Lung (tissue), 11 donors: ENCODE measurements at regions not wholly inside any gene's neighbourhood (a gene's known extent, or its start where the extent isn't known, plus 50 kb on each side); places are given as distances from the start of the nearest gene placed in this dataset.
A peak's percentile ranks its signal among the peaks of the same experiment; 100 is the strongest.

Source experiments
- ATAC-seq: fragments of 200-7000 bp; cut with Tn5 transposase; one replicate; pipeline ENCODE4 v1.9.1; 2020; ENCODE audit warnings: moderate number of reproducible peaks; ENCODE audit not compliant: insufficient read depth, low FRiP score
- DNase-seq, 3 donors: peaks; one replicate each; pipeline ENCODE4 v3.0.0-alpha.2; 2013 to 2017
- H3K27ac ChIP-seq, 2 donors: one replicate each; pipeline ENCODE4 v1.5.1; 2013; ENCODE audit warnings: mild to moderate bottlenecking in 2 of 2, moderate library complexity in 2 of 2, control low read depth in 1 of 2, inconsistent platforms in 1 of 2, low read depth in 1 of 2, low read length in 1 of 2
- H3K27me3 ChIP-seq, 3 donors: one replicate each; pipeline ENCODE4 v1.5.1; 2013; ENCODE audit warnings: low read length in 2 of 3; ENCODE audit not compliant: control insufficient read depth in 3 of 3, insufficient read depth in 3 of 3
- H3K36me3 ChIP-seq, 4 donors: one replicate each; pipeline ENCODE4 v1.5.1; 2013; ENCODE audit warnings: low read length in 4 of 4, mild to moderate bottlenecking in 1 of 4, moderate library complexity in 1 of 4; ENCODE audit not compliant: control insufficient read depth in 4 of 4, insufficient read depth in 4 of 4
- H3K4me1 ChIP-seq, 5 donors: one replicate each; pipeline ENCODE4 v1.5.1; 2013; ENCODE audit warnings: low read length in 5 of 5, mild to moderate bottlenecking in 2 of 5, moderate library complexity in 1 of 5; ENCODE audit not compliant: control insufficient read depth in 5 of 5, insufficient read depth in 5 of 5
- H3K4me3 ChIP-seq: one replicate; pipeline ENCODE4 v1.5.1; 2013; ENCODE audit warnings: mild to moderate bottlenecking, control low read depth, moderate library complexity
- H3K9ac ChIP-seq, 2 donors: one replicate each; pipeline ENCODE4 v1.5.1; 2013; ENCODE audit warnings: low read length in 2 of 2, control low read depth in 1 of 2; ENCODE audit not compliant: insufficient read depth in 1 of 2
- H3K9me3 ChIP-seq, 4 donors: one replicate each; pipeline ENCODE4 v1.5.1; 2013; ENCODE audit warnings: low read length in 3 of 4, mild to moderate bottlenecking in 1 of 4, moderate library complexity in 1 of 4; ENCODE audit not compliant: control insufficient read depth in 4 of 4, insufficient read depth in 3 of 4
- CTCF ChIP-seq: IDR thresholded peaks from 2 replicates; pipeline ENCODE4 v1.5.1; 2012; ENCODE audit warnings: mild to moderate bottlenecking; ENCODE audit errors: control extremely low read depth, extremely low read depth
- WGBS, 2 donors: extraction: QIAGEN DNeasy Blood & Tissue Kit; methylation state at CpG; one replicate each; pipeline ENCODE4 v1.1.7; 2013; 5-methylcytosine and 5-hydroxymethylcytosine counted together
- donor health status: control.
- donor health status: control.
- donor health status: Bipolar disorder and iron deficiency.
- donor health status: healthy.
- donor health status: DM: yes; HTN: yes; CAD: no.

- 53 to 81% methylated on average over 3 of the region's 3 CpGs for WGBS, 2 donors
- H3K27ac ChIP-seq = no peak overlapping the region
- peaks cover 0 to 1% (median 0%) of the 10 kb centered on the region in 4 donors for H3K9me3 ChIP-seq
- TF ChIP-seq CTCF = no peak
- H3K4me3 ChIP-seq = no peak overlapping the region
- no peaks in the 10 kb centered on the region for H3K36me3 ChIP-seq
- H3K9ac ChIP-seq = no peak overlapping the region
- no peak for ATAC-seq
- DNase-seq = peak in 2 of 3 donors; percentile 57 to 77
- no peaks in the 10 kb centered on the region for H3K4me1 ChIP-seq
- H3K27me3 ChIP-seq = no peaks in the 10 kb centered on the region
These were observed 120.5 kb downstream of the KBTBD8 start for GRCh38 chr3:67118635-67119034.

- 86% methylated on average over 5 of the region's 5 CpGs for WGBS, 2 donors
- ATAC-seq = no peak
These were observed 125.8 kb downstream of the KBTBD8 start for GRCh38 chr3:67123914-67124313.

GRCh38 chr3:67127254-67127653 lies 129.1 kb downstream of the KBTBD8 start:
- DNase-seq (no peak), ATAC-seq (no peak)
- TF ChIP-seq CTCF = no peak
- H3K4me3 ChIP-seq = no peak overlapping the region
- H3K4me1 ChIP-seq = no peaks in the 10 kb centered on the region
- peaks cover 0 to 10% (median 8%) of the 10 kb centered on the region in 4 donors for H3K9me3 ChIP-seq
- H3K36me3 ChIP-seq = no peaks in the 10 kb centered on the region
- WGBS, 2 donors = 62 to 64% methylated on average over 3 of the region's 3 CpGs
- no peak overlapping the region for H3K9ac ChIP-seq
- no peaks in the 10 kb centered on the region for H3K27me3 ChIP-seq
- H3K27ac ChIP-seq = no peak overlapping the region

More at GRCh38 chr3:67123914-67124313, 125.8 kb downstream of the KBTBD8 start:
- Histone ChIP-seq H3K27ac (no peak overlapping the region), H3K9ac (no peak overlapping the region), H3K27me3 (no peaks in the 10 kb centered on the region), H3K4me3 (no peak overlapping the region), H3K36me3 (no peaks in the 10 kb centered on the region), H3K9me3 (peaks cover 0 to 10% (median 8%) of the 10 kb centered on the region in 4 donors), H3K4me1 (no peaks in the 10 kb centered on the region)
- no peak for DNase-seq
- TF ChIP-seq CTCF = no peak

GRCh38 chr3:67142432-67142831 lies 144.3 kb downstream of the KBTBD8 start:
- no peak for TF ChIP-seq CTCF

More at GRCh38 chr3:67142432-67142831, 144.3 kb downstream of the KBTBD8 start:
- H3K9ac ChIP-seq = no peak overlapping the region
- 81 to 85% methylated on average over 8 of the region's 8 CpGs for WGBS, 2 donors
- DNase-seq (no peak), ATAC-seq (no peak)
- no peaks in the 10 kb centered on the region for H3K36me3 ChIP-seq
- H3K4me3 ChIP-seq = no peak overlapping the region
- no peak overlapping the region for H3K27ac ChIP-seq
- H3K9me3 ChIP-seq = peaks cover 0 to 10% (median 0%) of the 10 kb centered on the region in 4 donors
- H3K27me3 ChIP-seq = no peaks in the 10 kb centered on the region
- H3K4me1 ChIP-seq = no peaks in the 10 kb centered on the region
